Trophoblast cell (in vitro differentiated cells and primary cell): ENCODE measurements at regions not wholly inside any gene's neighbourhood (a gene's known extent, or its start where the extent isn't known, plus 50 kb on each side); places are given as distances from the start of the nearest gene placed in this dataset.
"Not testable (repeated sequence)": the region's sequence is repeated elsewhere in the genome, so short reads cannot be mapped to it uniquely, and the experiment has no call there.

Experiments used
- DNase-seq, 2 donors: peaks; one replicate each; pipeline ENCODE4 v3.0.0-alpha.2; 2016
- H2AFZ ChIP-seq: 2 replicates; pipeline ENCODE4 v1.6.1; 2013; ENCODE audit warnings: low read length, moderate library complexity, mild to moderate bottlenecking; ENCODE audit not compliant: insufficient read depth, poor library complexity
- H2AK5ac ChIP-seq: 2 replicates; pipeline ENCODE4 v1.6.1; 2013; ENCODE audit warnings: mild to moderate bottlenecking, low read length
- H2BK120ac ChIP-seq: 2 replicates; pipeline ENCODE4 v1.6.1; 2013; ENCODE audit warnings: low read length, mild to moderate bottlenecking, moderate library complexity; ENCODE audit not compliant: insufficient read depth, poor library complexity
- H2BK12ac ChIP-seq: 2 replicates; pipeline ENCODE4 v1.6.1; 2013; ENCODE audit warnings: mild to moderate bottlenecking, low read length, moderate library complexity
- H2BK5ac ChIP-seq: 2 replicates; pipeline ENCODE4 v1.6.1; 2013; ENCODE audit warnings: low read length, low read depth, moderate library complexity, mild to moderate bottlenecking; ENCODE audit not compliant: poor library complexity
- H3K14ac ChIP-seq: 2 replicates; pipeline ENCODE4 v1.6.1; 2013; ENCODE audit warnings: mild to moderate bottlenecking, low read length
- H3K18ac ChIP-seq: 2 replicates; pipeline ENCODE4 v1.6.1; 2013; ENCODE audit warnings: mild to moderate bottlenecking, low read length
- H3K23ac ChIP-seq: 2 replicates; pipeline ENCODE4 v1.6.1; 2013; ENCODE audit warnings: low read length
- H3K27ac ChIP-seq: 2 replicates; pipeline ENCODE4 v1.5.1; 2013; ENCODE audit warnings: low read depth, mild to moderate bottlenecking, inconsistent platforms, low read length, moderate library complexity
- H3K27me3 ChIP-seq: 2 replicates; pipeline ENCODE4 v1.6.1; 2013; ENCODE audit warnings: inconsistent platforms, mild to moderate bottlenecking, low read length, moderate library complexity; ENCODE audit not compliant: insufficient read depth
- H3K36me3 ChIP-seq, 2 experiments: 1 replicate in 1 of 2; 2 replicates in 1 of 2; pipeline ENCODE4 v1.6.1; 2013; ENCODE audit warnings: low read length in 2 of 2, mild to moderate bottlenecking in 2 of 2, moderate library complexity in 1 of 2; ENCODE audit not compliant: insufficient read depth in 2 of 2, control insufficient read depth in 1 of 2
- H3K4ac ChIP-seq: 2 replicates; pipeline ENCODE4 v1.6.1; 2013; ENCODE audit warnings: low read depth, mild to moderate bottlenecking, low read length, moderate library complexity
- H3K4me1 ChIP-seq, 2 experiments: 1 replicate in 1 of 2; 2 replicates in 1 of 2; pipeline ENCODE4 v1.6.1; 2013; ENCODE audit warnings: low read length in 2 of 2, mild to moderate bottlenecking in 2 of 2, moderate library complexity in 1 of 2; ENCODE audit not compliant: insufficient read depth in 2 of 2, control insufficient read depth in 1 of 2
- H3K4me2 ChIP-seq: 2 replicates; pipeline ENCODE4 v1.6.1; 2013; ENCODE audit warnings: inconsistent platforms, mild to moderate bottlenecking, low read length, moderate library complexity
- H3K4me3 ChIP-seq: 2 replicates; pipeline ENCODE4 v1.5.1; 2013; ENCODE audit warnings: mild to moderate bottlenecking, low read depth, low read length, inconsistent platforms
- H3K79me1 ChIP-seq: one replicate; pipeline ENCODE4 v1.6.1; 2013; ENCODE audit warnings: low read length
- H3K79me2 ChIP-seq: 2 replicates; pipeline ENCODE4 v1.6.1; 2013; ENCODE audit warnings: low read length, mild to moderate bottlenecking; ENCODE audit not compliant: control insufficient read depth, insufficient read depth, poor library complexity
- H3K9ac ChIP-seq: 2 replicates; pipeline ENCODE4 v1.6.1; 2013; ENCODE audit warnings: mild to moderate bottlenecking, low read length
- H3K9me3 ChIP-seq: 2 replicates; pipeline ENCODE4 v1.6.1; 2013; ENCODE audit warnings: low read depth, mild to moderate bottlenecking, control low read depth, inconsistent platforms, low read length; ENCODE audit not compliant: insufficient read depth
- H4K12ac ChIP-seq: 2 replicates; pipeline ENCODE4 v1.6.1; 2013; ENCODE audit warnings: low read depth, mild to moderate bottlenecking, low read length, moderate library complexity
- H4K8ac ChIP-seq: 2 replicates; pipeline ENCODE4 v1.6.1; 2013; ENCODE audit warnings: low read depth, mild to moderate bottlenecking, low read length, moderate library complexity
- H4K91ac ChIP-seq: one replicate; pipeline ENCODE4 v1.6.1; 2013; ENCODE audit warnings: low read depth, mild to moderate bottlenecking, low read length, moderate library complexity
- WGBS: extraction: QIAGEN DNeasy Blood & Tissue Kit; methylation state at CpG from one replicate; pipeline ENCODE4 v1.1.7; 2013; ENCODE audit warnings: missing lambda C conversion rate; ENCODE audit not compliant: insufficient read length, insufficient coverage; ENCODE audit errors: extremely low coverage; 5-methylcytosine and 5-hydroxymethylcytosine counted together

- H4K12ac ChIP-seq, H3K18ac ChIP-seq, H3K4me3 ChIP-seq, H3K4me1 ChIP-seq, H3K23ac ChIP-seq, H3K27me3 ChIP-seq, H3K4ac ChIP-seq, H2BK120ac ChIP-seq, H3K9ac ChIP-seq, H3K14ac ChIP-seq, H2BK5ac ChIP-seq, H3K36me3 ChIP-seq, H2AFZ ChIP-seq, H3K79me1 ChIP-seq, H3K79me2 ChIP-seq, H4K8ac ChIP-seq, H3K9me3 ChIP-seq, H2AK5ac ChIP-seq, H4K91ac ChIP-seq, H3K27ac ChIP-seq, H2BK12ac ChIP-seq, DNase-seq, H3K4me2 ChIP-seq: not testable (repeated sequence)
- no CpG with 5 or more reads among the region's 7 CpGs for WGBS
These were observed 69.9 kb upstream of the NBPF20 start for GRCh38 chr1:145495077-145495871.

- not testable (repeated sequence) for H3K36me3 ChIP-seq, H3K23ac ChIP-seq, H2BK120ac ChIP-seq, H3K4me3 ChIP-seq, H4K12ac ChIP-seq, H3K79me1 ChIP-seq, H3K4me1 ChIP-seq, H2AK5ac ChIP-seq, H3K14ac ChIP-seq, H3K18ac ChIP-seq, H2BK5ac ChIP-seq, H3K4ac ChIP-seq, H3K9ac ChIP-seq, H4K91ac ChIP-seq, DNase-seq, H3K79me2 ChIP-seq, H3K9me3 ChIP-seq, H2BK12ac ChIP-seq, H3K4me2 ChIP-seq, H4K8ac ChIP-seq, H2AFZ ChIP-seq, H3K27me3 ChIP-seq, H3K27ac ChIP-seq
- no CpG with 5 or more reads among the region's 31 CpGs for WGBS
These were observed 63.0 kb upstream of the NBPF20 start for GRCh38 chr1:145488193-145488933.

DNA sequence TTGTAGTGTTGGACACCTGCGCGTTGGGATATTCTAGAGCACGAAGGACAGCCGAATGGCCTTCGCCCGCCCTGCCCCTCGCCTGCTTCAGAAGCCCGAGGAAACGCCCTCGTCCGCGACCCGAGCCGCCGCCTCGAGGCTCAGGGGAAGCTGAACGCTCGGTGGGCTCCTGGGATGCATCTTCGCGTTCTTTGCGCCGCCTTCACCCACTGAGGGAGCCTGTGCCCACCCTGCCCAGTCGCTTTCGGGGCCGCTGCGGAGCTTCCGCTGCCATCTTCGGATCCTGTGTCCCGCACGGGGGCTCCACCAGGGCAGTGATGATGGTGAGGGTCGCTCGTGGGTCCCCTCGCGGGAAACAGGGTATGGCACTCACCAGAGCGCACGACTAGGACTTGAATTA is 61.8 kb upstream of the NBPF20 start:
- H2BK120ac ChIP-seq, H3K36me3 ChIP-seq, H3K4ac ChIP-seq, H3K27me3 ChIP-seq, H4K91ac ChIP-seq, H4K12ac ChIP-seq, H3K23ac ChIP-seq, H3K14ac ChIP-seq, H2AK5ac ChIP-seq, H3K4me1 ChIP-seq, H3K4me3 ChIP-seq, H2AFZ ChIP-seq, H3K79me2 ChIP-seq, H4K8ac ChIP-seq, DNase-seq, H3K27ac ChIP-seq, H3K79me1 ChIP-seq, H3K9me3 ChIP-seq, H3K18ac ChIP-seq, H2BK5ac ChIP-seq, H2BK12ac ChIP-seq, H3K9ac ChIP-seq, H3K4me2 ChIP-seq: not testable (repeated sequence)
- no CpG with 5 or more reads among the region's 36 CpGs for WGBS

DNA sequence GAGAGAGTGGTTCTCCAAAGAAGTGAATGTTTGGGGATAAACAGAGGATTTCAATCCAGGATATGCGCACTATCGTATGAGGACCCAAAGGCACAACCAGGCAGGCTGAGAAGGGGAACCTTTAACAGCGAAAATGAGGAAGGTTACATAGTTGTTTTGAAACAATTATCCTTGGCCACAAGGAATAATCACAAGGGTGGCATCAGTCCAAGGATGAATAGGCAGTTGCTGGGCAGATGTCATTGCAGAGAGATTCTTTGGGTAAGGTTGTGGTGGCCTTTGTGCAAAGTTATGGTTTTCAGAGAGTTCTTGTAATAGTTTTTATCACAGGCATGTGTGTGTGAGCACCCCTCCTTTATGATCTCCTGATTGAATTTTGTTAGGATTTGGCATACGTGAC is 58.9 kb upstream of the NBPF20 start:
- not testable (repeated sequence) for H2BK120ac ChIP-seq, H3K14ac ChIP-seq, H2AFZ ChIP-seq, H3K9ac ChIP-seq, H3K27ac ChIP-seq, H3K4me3 ChIP-seq, H3K27me3 ChIP-seq, H2BK5ac ChIP-seq, H3K18ac ChIP-seq, H3K79me1 ChIP-seq, H3K4me2 ChIP-seq, H4K8ac ChIP-seq, H3K36me3 ChIP-seq, H3K4ac ChIP-seq, H2AK5ac ChIP-seq, H3K79me2 ChIP-seq, H2BK12ac ChIP-seq, H4K91ac ChIP-seq, DNase-seq, H4K12ac ChIP-seq, H3K9me3 ChIP-seq, H3K4me1 ChIP-seq, H3K23ac ChIP-seq
- WGBS, result no CpG with 5 or more reads among the region's 4 CpGs
